Activated CD4-positive, alpha-beta T cell treated with anti-CD3 and anti-CD28 coated beads for 1 hour (primary cell): ENCODE measurements at regions not wholly inside any gene's neighbourhood (a gene's known extent, or its start where the extent isn't known, plus 50 kb on each side); places are given as distances from the start of the nearest gene placed in this dataset.
"Not testable (repeated sequence)": the region's sequence is repeated elsewhere in the genome, so short reads cannot be mapped to it uniquely, and the experiment has no call there.

ENCODE experiments used
- DNase-seq: peaks from one replicate; pipeline ENCODE4 v3.0.0-alpha.2; 2020

GRCh38 chr1:143691971-143692529, 279.7 kb downstream of the FAM72C start:
- no peak for DNase-seq

GRCh38 chr1:143691400-143691891, 280.3 kb downstream of the FAM72C start:
- DNase-seq, result no peak

- no peak for DNase-seq
These were observed 282.0 kb downstream of the FAM72C start for GRCh38 chr1:143689781-143690180.

- DNase-seq, result no peak
These were observed 291.5 kb downstream of the FAM72C start for GRCh38 chr1:143680304-143680703.

GRCh38 chr1:143672983-143673382, 298.8 kb downstream of the FAM72C start:
- no peak for DNase-seq

- no peak for DNase-seq
These were observed 304.1 kb downstream of the FAM72C start for GRCh38 chr1:143667730-143668129.

GRCh38 chr1:143666851-143667250, 304.9 kb downstream of the FAM72C start:
- DNase-seq, result no peak

GRCh38 chr1:143665606-143666005, 306.2 kb downstream of the FAM72C start:
- DNase-seq, result no peak

- not testable (repeated sequence) for DNase-seq
These were observed 308.7 kb downstream of the FAM72C start for GRCh38 chr1:143663056-143663455.

- DNase-seq, result no peak
These were observed 310.2 kb downstream of the FAM72C start for GRCh38 chr1:143661418-143662101.

- no peak for DNase-seq
These were observed 311.3 kb downstream of the FAM72C start for GRCh38 chr1:143660354-143660941.

- no peak for DNase-seq
These were observed 318.4 kb downstream of the FAM72C start for GRCh38 chr1:143653429-143653802.

GRCh38 chr1:143652744-143653428, 318.9 kb downstream of the FAM72C start:
- no peak for DNase-seq

GRCh38 chr1:143652187-143652586, 319.6 kb downstream of the FAM72C start:
- DNase-seq, result no peak

GRCh38 chr1:143651350-143651992, 320.3 kb downstream of the FAM72C start:
- no peak for DNase-seq

GRCh38 chr1:143644035-143644434, 327.8 kb downstream of the FAM72C start:
- DNase-seq, result not testable (repeated sequence)

- DNase-seq, result no peak
These were observed 328.5 kb downstream of the FAM72C start for GRCh38 chr1:143643148-143643885.

GRCh38 chr1:143625886-143626285, 345.9 kb downstream of the FAM72C start:
- DNase-seq, result no peak

GRCh38 chr1:143619851-143620250, 351.9 kb downstream of the FAM72C start:
- DNase-seq, result no peak

- DNase-seq, result no peak
These were observed 360.6 kb downstream of the FAM72C start for GRCh38 chr1:143611159-143611558.

GRCh38 chr1:143610196-143610595, 361.6 kb downstream of the FAM72C start:
- DNase-seq, result no peak

GRCh38 chr1:143604887-143605286, 366.9 kb downstream of the FAM72C start:
- DNase-seq, result no peak

GRCh38 chr1:143584508-143584907, 387.3 kb downstream of the FAM72C start:
- no peak for DNase-seq
